ENCODE measurements at regions not wholly inside any gene's neighbourhood (a gene's known extent, or its start where the extent isn't known, plus 50 kb on each side); places are given as distances from the start of the nearest gene placed in this dataset.

GRCh38 chr16:79449900-79450299, 150.6 kb downstream of the MAF start:
- TF ChIP-seq, protein P1, sequence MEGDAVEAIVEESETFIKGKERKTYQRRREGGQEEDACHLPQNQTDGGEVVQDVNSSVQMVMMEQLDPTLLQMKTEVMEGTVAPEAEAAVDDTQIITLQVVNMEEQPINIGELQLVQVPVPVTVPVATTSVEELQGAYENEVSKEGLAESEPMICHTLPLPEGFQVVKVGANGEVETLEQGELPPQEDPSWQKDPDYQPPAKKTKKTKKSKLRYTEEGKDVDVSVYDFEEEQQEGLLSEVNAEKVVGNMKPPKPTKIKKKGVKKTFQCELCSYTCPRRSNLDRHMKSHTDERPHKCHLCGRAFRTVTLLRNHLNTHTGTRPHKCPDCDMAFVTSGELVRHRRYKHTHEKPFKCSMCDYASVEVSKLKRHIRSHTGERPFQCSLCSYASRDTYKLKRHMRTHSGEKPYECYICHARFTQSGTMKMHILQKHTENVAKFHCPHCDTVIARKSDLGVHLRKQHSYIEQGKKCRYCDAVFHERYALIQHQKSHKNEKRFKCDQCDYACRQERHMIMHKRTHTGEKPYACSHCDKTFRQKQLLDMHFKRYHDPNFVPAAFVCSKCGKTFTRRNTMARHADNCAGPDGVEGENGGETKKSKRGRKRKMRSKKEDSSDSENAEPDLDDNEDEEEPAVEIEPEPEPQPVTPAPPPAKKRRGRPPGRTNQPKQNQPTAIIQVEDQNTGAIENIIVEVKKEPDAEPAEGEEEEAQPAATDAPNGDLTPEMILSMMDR (conservative IDR thresholded peaks at IDR 0.05; ENCODE audit: low read depth in 2 of 2), result no peak
- no peak for TF ChIP-seq EZH2 (IDR thresholded peaks at IDR 0.05; ENCODE audit: low read depth, unreplicated experiment)
